D721Med (cell line): ENCODE measurements at regions not wholly inside any gene's neighbourhood (a gene's known extent, or its start where the extent isn't known, plus 50 kb on each side); places are given as distances from the start of the nearest gene placed in this dataset.

ENCODE experiments used
- DNase-seq: peaks from one replicate; pipeline ENCODE4 v3.0.0; 2011; ENCODE audit warnings: low spot score; ENCODE audit not compliant: insufficient read length
- FAIRE-seq: peaks from 2 replicates; lab custom pipeline; 2011; peaks lifted over from hg19 to GRCh38; lab: Jason Lieb, UNC
- TF ChIP-seq, protein P1 (sequence below): IDR thresholded peaks from 2 replicates; pipeline ENCODE4 v1.5.1; 2012; ENCODE audit warnings: mild to moderate bottlenecking, control low read depth; ENCODE audit not compliant: insufficient read depth; ENCODE audit errors: missing control alignments

DNA sequence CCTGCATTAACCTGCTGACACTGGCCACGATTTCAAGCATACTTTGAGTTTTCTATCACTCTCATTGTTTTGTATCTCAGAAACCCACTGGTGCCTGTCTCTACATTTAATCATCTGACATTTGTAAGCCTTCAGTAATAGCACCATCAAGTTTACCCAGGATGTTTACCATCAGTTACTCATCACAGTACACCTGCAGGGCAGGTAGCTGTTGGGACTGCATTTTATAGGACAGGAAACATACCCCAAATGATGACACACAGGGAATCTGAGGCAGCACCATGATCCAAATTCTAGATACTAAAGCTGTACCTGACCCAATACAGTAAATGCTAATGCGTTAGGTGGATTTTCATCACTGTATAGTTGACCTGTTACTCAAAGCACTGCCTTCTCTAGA is 114.2 kb downstream of the FEM1C start:
- no peak for FAIRE-seq
- DNase-seq: no peak
- TF ChIP-seq, protein P1, sequence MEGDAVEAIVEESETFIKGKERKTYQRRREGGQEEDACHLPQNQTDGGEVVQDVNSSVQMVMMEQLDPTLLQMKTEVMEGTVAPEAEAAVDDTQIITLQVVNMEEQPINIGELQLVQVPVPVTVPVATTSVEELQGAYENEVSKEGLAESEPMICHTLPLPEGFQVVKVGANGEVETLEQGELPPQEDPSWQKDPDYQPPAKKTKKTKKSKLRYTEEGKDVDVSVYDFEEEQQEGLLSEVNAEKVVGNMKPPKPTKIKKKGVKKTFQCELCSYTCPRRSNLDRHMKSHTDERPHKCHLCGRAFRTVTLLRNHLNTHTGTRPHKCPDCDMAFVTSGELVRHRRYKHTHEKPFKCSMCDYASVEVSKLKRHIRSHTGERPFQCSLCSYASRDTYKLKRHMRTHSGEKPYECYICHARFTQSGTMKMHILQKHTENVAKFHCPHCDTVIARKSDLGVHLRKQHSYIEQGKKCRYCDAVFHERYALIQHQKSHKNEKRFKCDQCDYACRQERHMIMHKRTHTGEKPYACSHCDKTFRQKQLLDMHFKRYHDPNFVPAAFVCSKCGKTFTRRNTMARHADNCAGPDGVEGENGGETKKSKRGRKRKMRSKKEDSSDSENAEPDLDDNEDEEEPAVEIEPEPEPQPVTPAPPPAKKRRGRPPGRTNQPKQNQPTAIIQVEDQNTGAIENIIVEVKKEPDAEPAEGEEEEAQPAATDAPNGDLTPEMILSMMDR: no peak

DNA sequence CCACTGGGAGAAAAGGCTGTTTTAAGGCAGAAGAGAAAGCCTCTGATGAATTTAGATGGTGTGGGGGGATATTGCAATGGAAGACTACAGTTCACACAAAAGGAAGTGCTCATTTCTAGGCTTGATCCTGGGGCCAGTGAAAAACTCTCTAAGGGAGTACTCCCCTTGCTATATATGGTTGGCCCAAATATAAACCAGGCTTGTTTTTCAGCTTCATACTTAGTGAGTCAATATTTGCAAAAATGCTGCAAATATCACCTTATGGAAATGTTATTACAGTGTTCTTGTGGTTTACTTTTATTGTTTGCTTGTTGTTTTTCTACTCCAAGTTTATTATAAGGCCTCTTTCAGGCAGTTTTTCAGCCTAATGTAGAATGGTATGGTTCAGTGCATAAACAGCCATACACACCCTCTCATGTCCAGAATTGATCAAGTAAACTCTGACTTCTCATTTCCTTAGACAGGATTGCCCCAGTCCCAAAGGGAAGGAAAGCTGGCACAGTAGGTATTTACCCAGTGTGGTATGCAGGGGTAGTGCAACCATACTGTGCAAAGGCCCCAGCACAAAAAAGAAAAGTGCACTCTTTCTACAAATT is 115.1 kb downstream of the FEM1C start:
- DNase-seq (no peak), FAIRE-seq (no peak)
- TF ChIP-seq, protein P1: no peak

DNA sequence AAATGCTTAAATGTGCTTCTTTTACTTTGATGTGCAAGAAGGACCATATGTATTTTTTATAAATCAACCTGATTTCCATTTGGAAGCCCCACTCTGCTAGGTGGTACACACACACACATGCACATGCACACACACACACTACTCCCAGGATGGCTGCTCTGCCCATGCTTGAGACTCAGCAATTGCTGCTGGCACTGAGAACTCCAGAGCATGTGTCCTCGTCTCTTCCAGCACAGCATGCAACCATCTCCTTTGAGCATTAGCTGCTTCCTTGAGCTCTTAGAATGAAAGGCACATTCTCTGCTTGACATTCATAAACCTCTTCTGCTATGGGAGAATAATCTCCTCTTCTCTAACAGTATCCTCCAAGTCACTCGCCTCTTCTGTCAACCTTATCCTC is 115.9 kb downstream of the FEM1C start:
- FAIRE-seq (no peak), DNase-seq (no peak)
- TF ChIP-seq, protein P1: no peak

DNA sequence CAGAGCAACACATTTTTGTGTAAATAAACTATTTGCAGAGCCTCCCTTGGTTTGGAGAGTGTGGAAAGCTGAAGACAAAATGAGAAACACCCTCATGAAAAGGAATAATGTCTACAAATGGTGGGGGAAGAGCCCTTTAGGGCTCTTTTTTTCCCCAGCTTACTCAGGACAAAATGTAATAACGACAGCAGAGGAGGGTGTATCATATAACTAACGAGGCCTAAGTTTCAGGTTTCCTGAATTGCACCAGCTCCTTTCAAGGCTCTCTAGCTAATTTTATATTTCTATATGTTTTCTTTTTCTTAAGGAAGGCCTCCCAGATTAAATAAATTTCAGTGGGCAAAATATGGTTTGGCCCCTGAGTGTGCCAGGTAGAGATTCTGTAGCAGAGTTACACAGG is 116.3 kb downstream of the FEM1C start:
- no peak for FAIRE-seq
- DNase-seq: no peak
- TF ChIP-seq, protein P1: no peak

DNA sequence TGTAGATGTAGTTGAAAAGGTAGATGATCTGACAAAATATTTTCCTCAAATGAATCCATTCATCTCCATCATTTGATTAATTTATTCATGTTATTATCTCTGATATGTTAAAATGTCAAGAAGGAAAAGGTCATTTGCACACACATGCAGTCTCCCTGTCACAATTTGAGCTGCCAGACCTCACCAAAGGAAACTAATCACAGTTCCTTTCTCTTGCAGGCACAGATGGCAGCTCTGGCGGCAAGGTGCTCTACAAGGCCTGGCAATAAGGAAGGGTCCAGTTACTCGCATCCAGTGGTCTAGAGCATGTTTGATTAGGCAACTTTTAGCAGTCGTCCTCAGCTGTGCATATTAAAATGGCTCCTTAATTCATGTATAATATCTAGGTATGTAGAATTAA is 120.1 kb downstream of the FEM1C start:
- TF ChIP-seq, protein P1: no peak
- no peak for FAIRE-seq
- no peak for DNase-seq

DNA sequence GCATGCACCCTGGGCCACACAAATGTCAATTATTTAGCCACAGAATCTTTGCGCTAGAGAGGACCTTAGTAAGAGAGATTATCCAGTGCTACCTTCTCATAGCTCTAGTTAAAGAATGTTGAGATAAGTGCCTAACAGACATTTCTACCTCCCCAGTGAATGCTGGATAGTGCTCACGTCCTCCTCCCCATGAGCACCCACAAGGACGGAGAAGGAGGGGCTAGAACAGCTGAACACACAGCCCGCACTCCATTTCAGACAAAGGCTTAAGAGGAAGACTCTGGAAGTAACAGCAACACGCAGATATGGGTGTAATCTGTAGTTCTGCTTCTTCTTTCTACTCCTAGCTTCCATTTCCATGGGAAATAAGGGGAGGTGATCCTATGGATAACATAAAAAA is 120.5 kb downstream of the FEM1C start:
- FAIRE-seq: no peak

DNA sequence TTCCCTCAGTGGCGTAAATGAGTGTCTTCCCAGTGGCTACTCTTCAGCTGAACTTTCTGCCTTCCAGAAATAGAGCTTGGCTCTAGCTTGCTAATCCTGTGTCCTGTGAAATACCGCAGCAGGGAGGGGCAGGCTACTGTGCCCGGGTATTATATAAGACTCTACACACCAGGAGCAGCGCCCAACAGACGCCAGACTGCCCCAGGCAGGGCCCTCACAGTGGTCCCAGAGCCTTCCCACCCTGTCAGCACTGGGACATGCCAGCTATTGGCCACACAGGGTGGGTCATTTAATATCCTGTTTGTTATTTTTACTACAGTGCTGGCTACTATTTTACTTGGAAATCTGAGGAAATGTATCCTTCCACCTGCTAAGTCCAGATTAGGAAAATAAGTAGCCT is 121.0 kb downstream of the FEM1C start:
- TF ChIP-seq, protein P1: no peak
- FAIRE-seq: no peak
- DNase-seq: no peak

More for the DNA sequence above, 120.5 kb downstream of the FEM1C start:
- TF ChIP-seq, protein P1: no peak
- no peak for DNase-seq
